ENCODE measurements at regions not wholly inside any gene's neighbourhood (a gene's known extent, or its start where the extent isn't known, plus 50 kb on each side); places are given as distances from the start of the nearest gene placed in this dataset.

DNA sequence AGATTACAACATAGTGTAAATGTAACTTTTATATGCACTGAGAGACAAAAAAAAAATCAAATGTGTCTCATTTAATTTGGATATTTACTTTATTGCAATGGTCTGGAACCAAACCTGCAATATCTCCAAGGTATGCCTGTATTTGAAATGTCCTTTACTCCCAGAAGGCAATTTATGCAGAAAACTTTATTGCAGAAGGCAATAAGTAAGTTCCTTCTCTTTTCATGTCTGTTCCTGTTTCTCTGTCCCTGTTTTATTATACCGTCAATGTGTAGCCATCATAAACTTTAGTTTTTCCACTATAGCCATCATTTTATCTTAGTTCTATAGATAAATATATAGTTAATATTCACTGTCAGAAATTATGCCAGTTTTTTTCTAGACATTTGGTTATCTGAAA, 513.1 kb upstream of the FAM98A start:
- intact Hi-C loops (cut with DNase I), result no loop called here
- no peaks in the 10 kb centered on the region for H3K4me1 ChIP-seq
- DNase-seq (no peak), ATAC-seq (no peak)
- H3K27me3 ChIP-seq, result no peaks in the 10 kb centered on the region
- H3K9me3 ChIP-seq, result no peaks in the 10 kb centered on the region
- H3K4me3 ChIP-seq, result no peak overlapping the region
- no peak for TF ChIP-seq POLR2A (IDR thresholded peaks at IDR 0.05)
- TF ChIP-seq, protein P1, sequence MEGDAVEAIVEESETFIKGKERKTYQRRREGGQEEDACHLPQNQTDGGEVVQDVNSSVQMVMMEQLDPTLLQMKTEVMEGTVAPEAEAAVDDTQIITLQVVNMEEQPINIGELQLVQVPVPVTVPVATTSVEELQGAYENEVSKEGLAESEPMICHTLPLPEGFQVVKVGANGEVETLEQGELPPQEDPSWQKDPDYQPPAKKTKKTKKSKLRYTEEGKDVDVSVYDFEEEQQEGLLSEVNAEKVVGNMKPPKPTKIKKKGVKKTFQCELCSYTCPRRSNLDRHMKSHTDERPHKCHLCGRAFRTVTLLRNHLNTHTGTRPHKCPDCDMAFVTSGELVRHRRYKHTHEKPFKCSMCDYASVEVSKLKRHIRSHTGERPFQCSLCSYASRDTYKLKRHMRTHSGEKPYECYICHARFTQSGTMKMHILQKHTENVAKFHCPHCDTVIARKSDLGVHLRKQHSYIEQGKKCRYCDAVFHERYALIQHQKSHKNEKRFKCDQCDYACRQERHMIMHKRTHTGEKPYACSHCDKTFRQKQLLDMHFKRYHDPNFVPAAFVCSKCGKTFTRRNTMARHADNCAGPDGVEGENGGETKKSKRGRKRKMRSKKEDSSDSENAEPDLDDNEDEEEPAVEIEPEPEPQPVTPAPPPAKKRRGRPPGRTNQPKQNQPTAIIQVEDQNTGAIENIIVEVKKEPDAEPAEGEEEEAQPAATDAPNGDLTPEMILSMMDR (IDR thresholded peaks at IDR 0.05), result no peak
- WGBS, 4 donors, result 69 to 87% (median 81%) methylated on average over 1 of the region's 1 CpG
- no peaks in the 10 kb centered on the region for H3K36me3 ChIP-seq
- H3K27ac ChIP-seq, result no peak overlapping the region

DNA sequence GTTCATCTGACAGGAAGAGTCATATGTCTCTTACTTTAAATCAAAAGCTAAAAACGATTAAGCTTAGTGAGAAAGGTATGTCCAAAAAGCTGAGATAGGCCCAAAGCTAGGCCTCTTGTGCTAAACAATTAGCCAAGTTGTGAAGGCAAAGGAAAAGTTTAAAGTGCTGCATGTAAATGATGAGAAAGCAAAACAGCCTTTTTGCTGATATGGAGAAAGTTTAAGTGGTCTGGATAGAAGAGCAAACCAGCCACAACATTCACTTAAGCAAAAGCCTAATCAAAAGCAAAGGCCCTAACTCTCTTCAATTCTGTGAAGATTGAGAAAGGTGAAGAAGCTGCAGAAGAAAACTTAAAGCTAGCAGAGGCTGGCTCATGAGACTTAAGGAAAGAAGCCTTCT, 511.3 kb upstream of the FAM98A start:
- TF ChIP-seq, protein P1 (IDR thresholded peaks at IDR 0.05), result no peak
- no peak for TF ChIP-seq POLR2A (IDR thresholded peaks at IDR 0.05)
- H3K27ac ChIP-seq, result no peak overlapping the region
- WGBS, 4 donors, result 58 to 76% (median 70%) methylated on average over 1 of the region's 1 CpG
- ATAC-seq (no peak), DNase-seq (no peak)
- no peaks in the 10 kb centered on the region for H3K27me3 ChIP-seq
- no peak overlapping the region for H3K4me3 ChIP-seq
- intact Hi-C loops (cut with DNase I), result no loop called here
- no peaks in the 10 kb centered on the region for H3K9me3 ChIP-seq
- H3K36me3 ChIP-seq, result no peaks in the 10 kb centered on the region
- H3K4me1 ChIP-seq, result no peaks in the 10 kb centered on the region

DNA sequence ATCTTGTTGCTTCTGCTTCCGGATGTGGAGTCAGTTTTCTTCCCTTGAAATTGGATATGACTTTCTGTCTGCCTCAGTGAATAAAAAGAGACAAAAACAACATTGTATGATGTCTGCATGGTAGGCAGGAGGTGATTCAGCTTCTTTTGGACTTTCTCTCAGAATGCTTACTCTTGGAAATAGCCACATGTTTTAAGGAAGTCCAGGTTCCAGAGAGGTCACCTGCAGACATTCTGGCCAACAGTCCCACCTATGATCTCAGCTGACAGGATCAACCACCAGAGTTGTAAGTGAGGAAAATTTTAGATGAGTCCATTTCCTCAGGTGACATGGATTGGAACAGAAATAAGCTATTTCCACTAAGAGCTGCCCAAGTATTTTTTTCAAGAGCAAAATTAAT, 508.7 kb upstream of the FAM98A start:
- no peak for ATAC-seq
- intact Hi-C loops (cut with DNase I), result loop anchor here in 1 of 10 donors (10.0 kb wide), 1 partner anchor 1277 kb away; no protein-coding TSS in a partner anchor
- no peak for TF ChIP-seq POLR2A (IDR thresholded peaks at IDR 0.05)
- TF ChIP-seq, protein P1 (IDR thresholded peaks at IDR 0.05), result no peak
- no peak overlapping the region for H3K4me3 ChIP-seq
- H3K36me3 ChIP-seq, result no peaks in the 10 kb centered on the region
- no peaks in the 10 kb centered on the region for H3K27me3 ChIP-seq
- no peak for DNase-seq
- no peaks in the 10 kb centered on the region for H3K4me1 ChIP-seq
- H3K9me3 ChIP-seq, result no peaks in the 10 kb centered on the region
- WGBS, 4 donors, result 79 to 97% (median 81%) methylated on average over 1 of the region's 1 CpG
- no peak overlapping the region for H3K27ac ChIP-seq

DNA sequence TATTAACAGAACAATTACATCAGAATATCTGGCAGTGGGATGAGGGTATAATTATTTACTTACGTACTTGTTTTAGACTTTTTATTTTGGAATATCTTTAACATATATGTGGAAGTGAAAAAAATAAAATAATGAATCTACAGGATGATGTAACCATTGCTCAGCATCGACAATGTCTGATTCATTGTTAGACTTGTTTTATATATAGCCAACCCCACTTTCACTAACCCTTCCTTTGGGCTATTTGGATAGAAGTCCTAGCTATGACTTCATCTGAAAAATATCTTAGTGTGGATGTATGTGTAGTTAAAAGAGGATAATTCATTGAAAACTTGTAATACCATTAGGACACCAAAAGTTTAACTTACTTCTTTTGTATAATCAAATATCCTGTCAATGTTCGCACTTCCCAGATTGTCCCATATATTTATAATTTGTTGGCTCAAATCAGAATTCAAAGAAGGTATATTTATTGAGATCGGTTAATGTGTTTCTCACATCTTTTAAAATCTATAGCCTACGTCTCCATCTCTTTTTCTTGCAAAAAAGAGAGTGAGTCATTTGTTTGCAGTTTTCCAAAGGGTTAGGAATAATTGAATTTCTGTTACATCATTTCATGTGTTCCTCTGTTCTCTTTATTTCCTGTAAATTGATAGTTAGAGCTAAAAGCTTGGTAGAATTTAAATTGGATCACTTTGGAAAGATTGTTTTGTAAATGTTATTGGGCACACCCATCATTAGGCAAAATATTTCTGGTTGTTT, 506.1 kb upstream of the FAM98A start:
- Histone ChIP-seq H3K9me3 (no peaks in the 10 kb centered on the region), H3K27me3 (no peaks in the 10 kb centered on the region), H3K27ac (no peak overlapping the region), H3K4me1 (no peaks in the 10 kb centered on the region), H3K36me3 (no peaks in the 10 kb centered on the region), H3K4me3 (no peak overlapping the region)
- WGBS, 4 donors, result 57 to 67% (median 62%) methylated on average over 5 of the region's 5 CpGs
- ATAC-seq (no peak), DNase-seq (no peak)
- no peak for TF ChIP-seq POLR2A (IDR thresholded peaks at IDR 0.05)
- intact Hi-C loops (cut with DNase I), result loop anchor here in 1 of 10 donors (10.0 kb wide), 1 partner anchor 1280 kb away; no protein-coding TSS in a partner anchor
